Type B pancreatic cell (in vitro differentiated cells): ENCODE measurements at regions not wholly inside any gene's neighbourhood (a gene's known extent, or its start where the extent isn't known, plus 50 kb on each side); places are given as distances from the start of the nearest gene placed in this dataset.

Source experiments
- DNase-seq: peaks from one replicate; pipeline ENCODE4 v3.0.0; 2021; ENCODE audit warnings: mixed read lengths; ENCODE audit not compliant: unreplicated experiment; ENCODE audit errors: extremely low spot score
- H3K27ac Mint-ChIP-seq: 2 replicates; pipeline ENCODE4 v1.8.0; 2021; ENCODE audit warnings: mild to moderate bottlenecking, mixed read lengths
- H3K27me3 Mint-ChIP-seq: 2 replicates; pipeline ENCODE4 v1.8.0; 2021; ENCODE audit warnings: mixed read lengths
- H3K36me3 Mint-ChIP-seq: 2 replicates; pipeline ENCODE4 v1.8.0; 2021; ENCODE audit warnings: mixed read lengths
- H3K4me1 Mint-ChIP-seq: one replicate; pipeline ENCODE4 v1.8.0; 2021; ENCODE audit warnings: mixed read lengths; ENCODE audit not compliant: unreplicated experiment
- H3K4me3 Mint-ChIP-seq: 2 replicates; pipeline ENCODE4 v1.8.0; 2021; ENCODE audit warnings: mild to moderate bottlenecking, mixed read lengths
- H3K9me3 Mint-ChIP-seq: 2 replicates; pipeline ENCODE4 v1.8.0; 2021; ENCODE audit warnings: mixed read lengths
- CTCF ChIP-seq: fragments of 200-600 bp; sonication (generic); conservative IDR thresholded peaks from 2 replicates; pipeline ENCODE4 v1.5.0; 2021; ENCODE audit warnings: antibody characterized with exemption, mild to moderate bottlenecking

- Mint-ChIP-seq H3K36me3 (no peaks in the 10 kb centered on the region), H3K27ac (no peak overlapping the region), H3K4me3 (no peak overlapping the region), H3K9me3 (no peaks in the 10 kb centered on the region), H3K27me3 (peaks cover 4% of the 10 kb centered on the region), H3K4me1 (peaks cover 16% of the 10 kb centered on the region)
- no peak for DNase-seq
- TF ChIP-seq CTCF, result no peak
These were observed 205.9 kb downstream of the HS3ST3A1 start for GRCh38 chr17:13395862-13396261.

GRCh38 chr17:13395346-13395745 lies 206.4 kb downstream of the HS3ST3A1 start:
- Mint-ChIP-seq H3K27me3 (peaks cover 4% of the 10 kb centered on the region), H3K36me3 (no peaks in the 10 kb centered on the region), H3K4me1 (peaks cover 16% of the 10 kb centered on the region), H3K27ac (no peak overlapping the region), H3K4me3 (no peak overlapping the region), H3K9me3 (no peaks in the 10 kb centered on the region)
- no peak for DNase-seq
- no peak for TF ChIP-seq CTCF

DNA sequence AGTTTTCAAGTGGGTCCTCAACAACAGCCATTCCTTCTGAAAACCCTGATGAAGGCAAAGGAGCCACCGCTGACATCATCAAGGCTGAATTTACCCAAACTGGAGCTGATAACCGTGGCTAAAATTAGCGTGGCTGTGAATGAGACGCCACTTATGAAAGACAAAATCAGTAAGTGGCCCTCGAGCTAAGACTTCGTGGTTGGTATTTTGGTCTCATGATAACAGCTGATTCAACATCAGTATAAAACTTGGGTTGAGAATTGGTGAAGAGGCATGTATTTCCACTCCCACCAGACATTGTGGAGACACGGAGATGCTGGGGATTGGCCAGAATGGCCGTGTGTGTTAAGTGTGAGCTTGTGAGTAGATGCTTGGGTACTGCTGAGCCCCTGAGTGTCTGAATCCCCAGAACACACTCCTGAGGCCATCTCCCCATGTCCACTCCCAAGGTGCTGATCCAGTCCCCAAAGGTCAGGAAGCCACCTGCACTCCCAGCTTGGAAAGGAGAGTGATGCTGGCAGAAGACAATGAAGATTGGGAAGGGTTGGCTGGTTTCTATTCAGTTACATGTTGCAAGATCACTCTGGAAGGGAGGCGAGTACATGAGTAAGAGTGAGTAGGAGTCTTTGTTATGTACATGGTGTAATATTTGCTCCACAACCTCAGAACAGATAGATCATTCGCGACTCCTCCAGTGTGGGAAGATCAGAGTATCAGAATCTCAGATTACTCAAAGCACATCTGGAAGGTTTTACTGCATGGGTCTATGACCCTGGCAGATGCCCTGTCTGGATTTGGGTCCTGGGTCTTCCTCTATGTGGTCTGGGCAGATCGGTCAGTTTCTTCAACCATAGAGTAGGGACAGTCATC lies 207.7 kb downstream of the HS3ST3A1 start:
- TF ChIP-seq CTCF, result no peak
- H3K27ac Mint-ChIP-seq, result no peak overlapping the region
- no peak overlapping the region for H3K4me3 Mint-ChIP-seq
- no peak for DNase-seq
- H3K27me3 Mint-ChIP-seq, result peaks cover 4% of the 10 kb centered on the region
- H3K4me1 Mint-ChIP-seq, result peaks cover 12% of the 10 kb centered on the region
- no peaks in the 10 kb centered on the region for H3K9me3 Mint-ChIP-seq
- no peaks in the 10 kb centered on the region for H3K36me3 Mint-ChIP-seq

- no peaks in the 10 kb centered on the region for H3K27me3 Mint-ChIP-seq
- H3K27ac Mint-ChIP-seq, result no peak overlapping the region
- no peaks in the 10 kb centered on the region for H3K9me3 Mint-ChIP-seq
- DNase-seq, result no peak
- H3K4me3 Mint-ChIP-seq, result no peak overlapping the region
- TF ChIP-seq CTCF, result no peak
- no peaks in the 10 kb centered on the region for H3K36me3 Mint-ChIP-seq
- peaks cover 14% of the 10 kb centered on the region for H3K4me1 Mint-ChIP-seq
These were observed 213.8 kb downstream of the HS3ST3A1 start for GRCh38 chr17:13387952-13388351.

- Mint-ChIP-seq H3K27ac (no peak overlapping the region), H3K27me3 (no peaks in the 10 kb centered on the region), H3K9me3 (no peaks in the 10 kb centered on the region), H3K4me1 (peaks cover 14% of the 10 kb centered on the region), H3K36me3 (no peaks in the 10 kb centered on the region), H3K4me3 (no peak overlapping the region)
- no peak for TF ChIP-seq CTCF
- no peak for DNase-seq
These were observed 214.5 kb downstream of the HS3ST3A1 start for GRCh38 chr17:13387236-13387635.
